Neuronal stem cell (in vitro differentiated cells): ENCODE measurements at regions not wholly inside any gene's neighbourhood (a gene's known extent, or its start where the extent isn't known, plus 50 kb on each side); places are given as distances from the start of the nearest gene placed in this dataset.

Experiments used
- DNase-seq: peaks from one replicate; pipeline ENCODE4 v3.0.0-alpha.2; 2013; ENCODE audit warnings: low spot score
- H2AFZ ChIP-seq: one replicate; pipeline ENCODE4 v1.6.1; 2013; ENCODE audit warnings: mild to moderate bottlenecking, low read length, inconsistent platforms
- H2AK5ac ChIP-seq: 2 replicates; pipeline ENCODE4 v1.6.1; 2013; ENCODE audit warnings: low read depth, mild to moderate bottlenecking, inconsistent platforms, low read length, moderate library complexity, mixed read lengths
- H2BK120ac ChIP-seq: 2 replicates; pipeline ENCODE4 v1.6.1; 2013; ENCODE audit warnings: low read depth, mild to moderate bottlenecking, inconsistent platforms, low read length, moderate library complexity, mixed read lengths
- H2BK12ac ChIP-seq: one replicate; pipeline ENCODE4 v1.6.1; 2013; ENCODE audit warnings: low read length, inconsistent platforms
- H2BK15ac ChIP-seq: 2 replicates; pipeline ENCODE4 v1.6.1; 2013; ENCODE audit warnings: mild to moderate bottlenecking, low read length, inconsistent platforms, mixed read lengths
- H2BK5ac ChIP-seq: one replicate; pipeline ENCODE4 v1.6.1; 2013; ENCODE audit warnings: inconsistent platforms, mild to moderate bottlenecking, low read length, moderate library complexity
- H3K14ac ChIP-seq: one replicate; pipeline ENCODE4 v1.6.1; 2013; ENCODE audit warnings: low read length, inconsistent platforms
- H3K18ac ChIP-seq: 2 replicates; pipeline ENCODE4 v1.6.1; 2013; ENCODE audit warnings: low read length, inconsistent platforms
- H3K23ac ChIP-seq: 2 replicates; pipeline ENCODE4 v1.6.1; 2013; ENCODE audit warnings: low read depth, mild to moderate bottlenecking, mixed read lengths, low read length, inconsistent platforms; ENCODE audit not compliant: poor library complexity
- H3K27ac ChIP-seq: replicated peaks from 3 replicates; pipeline ENCODE4 v1.5.1; 2013; ENCODE audit warnings: low read length, inconsistent platforms
- H3K27me3 ChIP-seq, 3 experiments: 2 replicates each; pipeline ENCODE4 v1.6.1; 2013; ENCODE audit warnings: low read length in 3 of 3, mild to moderate bottlenecking in 2 of 3, inconsistent platforms in 1 of 3, low read depth in 1 of 3, mixed read lengths in 1 of 3, moderate library complexity in 1 of 3; ENCODE audit not compliant: control insufficient read depth in 3 of 3, insufficient read depth in 3 of 3
- H3K36me3 ChIP-seq, 2 donors: replicated peaks in 1 of 2; 2 replicates each; pipeline ENCODE4 v1.6.1; 2013; ENCODE audit warnings: low read length in 2 of 2; ENCODE audit not compliant: control insufficient read depth in 2 of 2, insufficient read depth in 2 of 2
- H3K4ac ChIP-seq: 2 replicates; pipeline ENCODE4 v1.6.1; 2013; ENCODE audit warnings: inconsistent platforms, mild to moderate bottlenecking, low read length, moderate library complexity
- H3K4me1 ChIP-seq, 2 donors: 1 replicate in 1 of 2; 2 replicates in 1 of 2; pipeline ENCODE4 v1.6.1; 2013; ENCODE audit warnings: low read length in 2 of 2, low read depth in 1 of 2; ENCODE audit not compliant: control insufficient read depth in 2 of 2, insufficient read depth in 1 of 2
- H3K4me2 ChIP-seq: one replicate; pipeline ENCODE4 v1.6.1; 2013; ENCODE audit warnings: mild to moderate bottlenecking, low read length, inconsistent platforms; ENCODE audit not compliant: insufficient read depth, poor library complexity, severe bottlenecking
- H3K4me3 ChIP-seq, 2 donors: 2 replicates each; pipeline ENCODE4 v1.5.1; 2013; ENCODE audit warnings: low read length in 2 of 2, mild to moderate bottlenecking in 2 of 2, inconsistent platforms in 1 of 2, moderate library complexity in 1 of 2
- H3K79me1 ChIP-seq: one replicate; pipeline ENCODE4 v1.6.1; 2013; ENCODE audit warnings: low read depth, mild to moderate bottlenecking, inconsistent platforms, low read length, moderate library complexity
- H3K9ac ChIP-seq: one replicate; pipeline ENCODE4 v1.6.1; 2013; ENCODE audit warnings: mild to moderate bottlenecking, low read depth, low read length, inconsistent platforms; ENCODE audit not compliant: poor library complexity
- H3K9me3 ChIP-seq, 2 donors: replicated peaks in 1 of 2; 2 replicates each; pipeline versions ENCODE3 to v1.6.1; 2013; ENCODE audit warnings: low read length in 2 of 2, mild to moderate bottlenecking in 2 of 2, inconsistent platforms in 1 of 2, low read depth in 1 of 2, mixed read lengths in 1 of 2, moderate library complexity in 1 of 2; ENCODE audit not compliant: control insufficient read depth in 2 of 2, insufficient read depth in 1 of 2
- H4K8ac ChIP-seq: one replicate; pipeline ENCODE4 v1.6.1; 2013; ENCODE audit warnings: low read depth, mild to moderate bottlenecking, inconsistent platforms, low read length, moderate library complexity
- H4K91ac ChIP-seq: one replicate; pipeline ENCODE4 v1.6.1; 2013; ENCODE audit warnings: low read length, low read depth, mild to moderate bottlenecking, inconsistent platforms; ENCODE audit not compliant: poor library complexity
- WGBS, 2 donors: extraction: QIAGEN DNeasy Blood & Tissue Kit; methylation state at CpG; one replicate each; pipeline ENCODE4 v1.1.7; 2013; ENCODE audit warnings: missing lambda C conversion rate in 2 of 2, mixed read lengths in 1 of 2; ENCODE audit not compliant: insufficient read length in 2 of 2, insufficient replicate concordance in 1 of 2; ENCODE audit errors: extremely low coverage in 2 of 2; 5-methylcytosine and 5-hydroxymethylcytosine counted together

- no peak overlapping the region for H3K23ac ChIP-seq
- H2AK5ac ChIP-seq, result no peak overlapping the region
- no peak overlapping the region for H2AFZ ChIP-seq
- no peak overlapping the region for H2BK5ac ChIP-seq
- no peak overlapping the region for H3K9ac ChIP-seq
- H3K36me3 ChIP-seq, result no peaks in the 10 kb centered on the region
- no peak overlapping the region for H2BK12ac ChIP-seq
- no peak overlapping the region for H3K4me3 ChIP-seq
- DNase-seq, result no peak
- H3K18ac ChIP-seq, result no peak overlapping the region
- H2BK120ac ChIP-seq, result no peak overlapping the region
- no peaks in the 10 kb centered on the region for H3K9me3 ChIP-seq
- no peak overlapping the region for H3K14ac ChIP-seq
- no peak overlapping the region for H3K4me2 ChIP-seq
- H3K27ac ChIP-seq, result no peak overlapping the region
- no peak overlapping the region for H3K4ac ChIP-seq
- H4K91ac ChIP-seq, result no peak overlapping the region
- no peaks in the 10 kb centered on the region for H3K79me1 ChIP-seq
- H2BK15ac ChIP-seq, result no peak overlapping the region
- peaks cover 0 to 2% of the 10 kb centered on the region in 2 donors for H3K4me1 ChIP-seq
- no peak overlapping the region for H4K8ac ChIP-seq
- H3K27me3 ChIP-seq, result no peaks in the 10 kb centered on the region
Observed at GRCh38 chr18:29188760-29189159, 1011.8 kb upstream of the CDH2 start.

GRCh38 chr18:29185801-29186200, 1008.9 kb upstream of the CDH2 start:
- Histone ChIP-seq H3K9me3 (no peaks in the 10 kb centered on the region), H2BK12ac (no peak overlapping the region), H4K8ac (no peak overlapping the region), H3K27ac (no peak overlapping the region), H2AFZ (peak overlapping the region; percentile 5), H3K23ac (no peak overlapping the region), H2BK5ac (no peak overlapping the region), H3K79me1 (no peaks in the 10 kb centered on the region), H3K4me3 (no peak overlapping the region), H3K4me1 (peaks cover 4 to 11% of the 10 kb centered on the region in 2 donors), H3K27me3 (no peaks in the 10 kb centered on the region), H2BK15ac (no peak overlapping the region), H3K9ac (no peak overlapping the region), H3K4ac (no peak overlapping the region), H3K14ac (no peak overlapping the region), H3K4me2 (no peak overlapping the region), H3K18ac (no peak overlapping the region), H4K91ac (no peak overlapping the region), H2AK5ac (no peak overlapping the region), H2BK120ac (no peak overlapping the region), H3K36me3 (no peaks in the 10 kb centered on the region)
- DNase-seq, result no peak
- WGBS, 2 donors, result no CpG with 5 or more reads among the region's 1 CpG

GRCh38 chr18:29184654-29185053, 1007.7 kb upstream of the CDH2 start:
- H2BK12ac ChIP-seq, result no peak overlapping the region
- H2AK5ac ChIP-seq, result no peak overlapping the region
- no peak overlapping the region for H3K4me2 ChIP-seq
- H2BK120ac ChIP-seq, result no peak overlapping the region
- no peak overlapping the region for H3K14ac ChIP-seq
- no peaks in the 10 kb centered on the region for H3K36me3 ChIP-seq
- peak overlapping the region; percentile 30 for H2AFZ ChIP-seq
- no peaks in the 10 kb centered on the region for H3K27me3 ChIP-seq
- no peak for DNase-seq
- no CpG with 5 or more reads among the region's 7 CpGs for WGBS, 2 donors
- peak overlapping the region in 1 of 2 donors; percentile 38 for H3K4me3 ChIP-seq
- H3K4me1 ChIP-seq, result peaks cover 4 to 11% of the 10 kb centered on the region in 2 donors
- H3K9ac ChIP-seq, result no peak overlapping the region
- H3K9me3 ChIP-seq, result no peaks in the 10 kb centered on the region
- H2BK15ac ChIP-seq, result no peak overlapping the region
- no peaks in the 10 kb centered on the region for H3K79me1 ChIP-seq
- no peak overlapping the region for H3K27ac ChIP-seq
- no peak overlapping the region for H3K4ac ChIP-seq
- H2BK5ac ChIP-seq, result no peak overlapping the region
- no peak overlapping the region for H3K18ac ChIP-seq
- H3K23ac ChIP-seq, result no peak overlapping the region
- H4K8ac ChIP-seq, result no peak overlapping the region
- H4K91ac ChIP-seq, result no peak overlapping the region

GRCh38 chr18:29181151-29181901, 1004.4 kb upstream of the CDH2 start:
- H3K9me3 ChIP-seq, result no peaks in the 10 kb centered on the region
- H3K27ac ChIP-seq, result peak overlapping the region; percentile 26
- H2AFZ ChIP-seq, result peak overlapping the region; percentile 78
- no peak for DNase-seq
- no peaks in the 10 kb centered on the region for H3K36me3 ChIP-seq
- H3K4me2 ChIP-seq, result no peak overlapping the region
- H3K14ac ChIP-seq, result no peak overlapping the region
- no peak overlapping the region for H2BK15ac ChIP-seq
- no peak overlapping the region for H2BK5ac ChIP-seq
- no peak overlapping the region for H3K4me3 ChIP-seq
- H4K8ac ChIP-seq, result no peak overlapping the region
- WGBS, 2 donors, result no CpG with 5 or more reads among the region's 3 CpGs
- H3K79me1 ChIP-seq, result no peaks in the 10 kb centered on the region
- H3K9ac ChIP-seq, result no peak overlapping the region
- no peak overlapping the region for H2AK5ac ChIP-seq
- no peak overlapping the region for H3K4ac ChIP-seq
- H4K91ac ChIP-seq, result no peak overlapping the region
- no peaks in the 10 kb centered on the region for H3K27me3 ChIP-seq
- H2BK12ac ChIP-seq, result no peak overlapping the region
- no peak overlapping the region for H3K23ac ChIP-seq
- H2BK120ac ChIP-seq, result no peak overlapping the region
- no peak overlapping the region for H3K18ac ChIP-seq
- H3K4me1 ChIP-seq, result peaks cover 4 to 11% of the 10 kb centered on the region in 2 donors
